GM19035 (cell line): ENCODE measurements at regions not wholly inside any gene's neighbourhood (a gene's known extent, or its start where the extent isn't known, plus 50 kb on each side); places are given as distances from the start of the nearest gene placed in this dataset.

Experiments
- ATAC-seq: cut with Tn5 transposase; IDR thresholded peaks from one replicate; pipeline ENCODE4 v1.9.1; 2021; ENCODE audit not compliant: unreplicated experiment

DNA sequence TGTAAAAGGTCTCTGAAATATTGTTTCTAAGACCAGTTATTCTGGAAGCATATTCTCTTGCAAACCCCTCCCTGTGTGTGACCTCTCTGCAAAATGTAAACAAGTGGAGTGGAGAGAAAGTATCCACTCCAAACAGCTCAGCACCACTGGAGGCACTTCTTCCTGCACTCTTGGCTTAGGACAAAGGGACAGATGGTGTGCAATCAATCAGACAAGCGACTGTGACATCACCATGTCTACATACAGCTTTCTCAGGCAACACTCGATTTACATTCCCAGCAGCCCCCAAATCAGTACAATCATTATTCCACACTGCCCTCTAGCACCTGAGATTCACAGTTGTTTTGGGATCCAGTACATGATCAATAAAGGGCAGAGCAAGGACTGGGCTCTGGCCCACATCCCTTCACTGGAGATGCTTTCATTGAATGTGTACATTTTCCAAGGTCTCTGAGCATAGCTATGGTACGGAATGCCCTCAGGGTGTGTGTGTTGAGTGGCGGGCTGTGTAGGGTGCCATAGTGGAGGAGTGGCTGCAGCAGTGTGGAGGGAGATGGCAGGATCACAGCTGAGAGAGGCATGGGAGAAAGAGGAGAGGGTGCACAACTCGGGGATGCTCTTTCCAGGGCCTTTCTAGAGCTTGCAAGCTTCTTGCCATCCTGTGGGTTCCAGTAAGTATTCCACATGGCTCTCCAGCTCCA, 311.8 kb upstream of the ST6GAL2 start:
- ATAC-seq, result no peak

DNA sequence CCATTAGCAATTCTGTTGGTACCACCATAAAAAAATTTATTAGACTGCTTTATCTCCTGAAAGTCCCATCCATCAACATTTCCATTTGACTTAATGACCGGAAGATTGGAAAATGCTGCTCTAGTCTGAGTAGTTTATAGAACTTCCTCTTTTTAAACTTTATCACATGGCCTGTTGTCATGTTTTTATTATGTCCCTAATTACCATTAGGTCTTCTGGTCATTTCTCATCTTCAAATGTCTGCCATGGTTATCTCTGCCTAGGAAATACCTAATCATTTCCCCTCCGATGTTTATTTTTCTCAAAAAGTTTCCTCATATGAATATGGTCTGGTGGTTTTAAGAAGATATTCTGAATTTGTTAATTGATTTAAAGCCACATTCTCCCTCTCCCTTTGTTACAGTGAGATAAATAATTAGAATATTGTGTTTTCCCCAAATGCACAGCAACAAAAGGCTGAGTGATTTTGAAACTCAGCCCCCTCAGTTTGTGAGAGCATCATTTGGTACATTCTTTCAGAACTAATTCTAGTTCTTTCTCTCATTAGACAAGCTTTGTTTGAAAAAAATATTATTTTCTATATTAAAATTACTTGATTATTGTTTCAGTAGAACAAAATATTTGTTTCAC, 317.1 kb upstream of the ST6GAL2 start:
- ATAC-seq, result no peak

DNA sequence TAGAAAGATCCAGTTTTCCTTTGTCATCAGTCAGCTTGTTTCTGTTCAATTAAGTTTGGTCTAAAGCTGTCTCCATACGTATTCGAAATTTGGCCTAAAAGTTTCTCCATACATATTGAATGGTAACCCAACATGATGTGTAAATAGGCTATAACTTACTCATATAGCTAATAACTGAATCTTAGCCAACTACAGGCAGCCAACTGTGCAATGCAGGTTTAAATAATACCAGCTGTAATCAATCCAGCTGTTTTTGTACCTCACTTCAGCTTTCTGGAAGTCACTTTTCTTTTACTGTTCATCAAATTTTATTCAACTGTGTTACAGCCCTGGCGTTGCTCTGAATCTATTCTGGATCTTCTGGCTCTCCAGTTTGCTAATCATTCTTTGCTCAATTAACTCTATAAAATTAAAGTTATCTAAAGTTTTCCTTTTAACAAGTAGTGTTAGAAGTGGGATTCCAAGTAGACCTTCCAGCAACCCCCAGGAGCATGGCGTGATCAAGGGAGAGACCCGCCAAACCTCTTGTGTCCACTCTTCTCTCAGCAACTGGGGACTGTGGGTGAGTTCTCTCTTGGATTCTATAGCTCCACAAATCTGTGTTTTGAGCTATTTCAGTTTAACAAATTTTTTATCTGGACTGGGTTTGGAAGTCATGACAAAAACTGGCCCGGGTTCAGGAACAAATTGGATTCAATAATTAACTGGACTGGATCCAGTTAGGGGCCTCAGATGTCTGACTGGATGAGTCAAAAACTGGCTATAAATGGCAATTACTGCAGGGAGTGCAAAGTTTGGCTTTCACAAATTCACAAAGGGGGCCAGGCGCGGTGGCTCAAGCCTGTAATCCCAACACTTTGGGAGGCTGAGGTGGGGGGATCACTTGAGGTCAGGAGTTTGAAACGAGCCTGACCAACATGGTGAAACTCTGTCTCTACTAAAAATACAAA, 329.7 kb upstream of the ST6GAL2 start:
- no peak for ATAC-seq

DNA sequence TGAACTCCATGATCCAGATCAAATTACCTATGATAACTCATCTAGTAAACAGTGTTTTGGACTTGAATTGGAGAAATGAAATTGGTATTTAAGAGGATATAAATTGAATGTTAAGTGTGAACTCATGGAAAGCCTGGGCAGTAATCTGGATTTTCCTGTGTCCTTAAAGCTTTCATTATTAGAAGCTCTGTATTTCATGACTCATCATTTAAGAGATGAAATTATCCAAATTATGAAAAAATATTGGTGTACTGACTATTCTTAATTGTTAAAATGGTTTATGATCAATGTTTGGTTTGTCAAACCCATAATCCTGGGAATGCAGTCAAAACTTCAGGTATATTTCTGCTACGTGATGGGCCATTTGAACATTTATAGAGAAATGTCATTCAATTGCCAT, 332.2 kb upstream of the ST6GAL2 start:
- ATAC-seq, result no peak

DNA sequence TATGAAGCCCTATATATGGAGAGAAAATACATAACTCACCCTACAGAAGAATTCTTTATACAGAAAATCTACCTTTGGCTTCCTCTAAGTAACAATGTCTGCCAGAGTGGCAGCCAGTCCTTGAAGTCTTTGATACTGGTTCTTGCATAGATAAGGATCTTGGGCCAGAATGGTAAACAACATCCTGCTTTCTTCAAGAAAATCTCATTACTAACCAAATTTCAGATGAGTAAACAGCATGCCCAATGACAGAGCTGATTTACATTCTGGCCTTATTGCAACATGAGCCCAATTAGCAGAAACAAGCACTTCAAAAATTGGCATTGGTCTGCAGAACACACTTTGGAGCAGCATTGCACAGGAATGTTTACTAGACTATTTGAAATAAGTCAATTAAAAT, 336.5 kb upstream of the ST6GAL2 start:
- ATAC-seq, result no peak

DNA sequence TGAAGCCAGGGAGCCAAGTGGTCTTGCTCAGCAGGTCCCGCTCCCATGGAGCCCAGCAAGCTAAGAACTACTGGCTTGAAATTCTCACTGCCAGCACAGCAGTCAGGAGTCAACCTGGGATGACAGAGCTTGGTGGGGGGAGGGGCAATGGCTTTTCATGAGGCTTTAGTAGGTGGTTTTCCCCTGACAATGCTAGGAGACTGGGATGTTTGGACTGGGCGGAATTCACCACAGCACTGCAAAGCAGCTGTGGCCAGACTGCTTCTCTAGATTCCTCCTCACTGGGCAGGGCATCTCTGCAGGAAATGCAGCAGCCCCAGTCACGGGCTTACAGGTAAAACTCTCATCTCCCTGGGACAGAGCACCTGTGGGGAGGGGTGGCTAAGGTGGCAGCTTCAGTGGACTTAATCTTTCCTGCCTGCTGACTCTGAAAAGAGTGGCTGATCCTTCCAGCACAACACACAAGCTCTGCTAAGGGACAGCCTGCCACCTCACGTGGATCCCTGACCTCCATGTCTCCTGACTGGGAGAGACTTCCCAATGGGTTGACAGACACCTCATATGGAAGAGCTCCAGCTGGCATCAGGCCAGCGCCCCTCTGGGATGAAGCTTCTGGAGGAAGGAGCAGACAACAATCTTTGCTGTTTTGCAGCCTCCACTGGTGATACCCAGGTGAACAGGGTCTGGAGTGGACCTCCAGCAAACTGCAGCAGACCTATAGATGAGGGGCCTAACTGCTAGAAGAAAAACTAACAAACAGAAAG, 349.7 kb upstream of the ST6GAL2 start:
- ATAC-seq, result no peak

DNA sequence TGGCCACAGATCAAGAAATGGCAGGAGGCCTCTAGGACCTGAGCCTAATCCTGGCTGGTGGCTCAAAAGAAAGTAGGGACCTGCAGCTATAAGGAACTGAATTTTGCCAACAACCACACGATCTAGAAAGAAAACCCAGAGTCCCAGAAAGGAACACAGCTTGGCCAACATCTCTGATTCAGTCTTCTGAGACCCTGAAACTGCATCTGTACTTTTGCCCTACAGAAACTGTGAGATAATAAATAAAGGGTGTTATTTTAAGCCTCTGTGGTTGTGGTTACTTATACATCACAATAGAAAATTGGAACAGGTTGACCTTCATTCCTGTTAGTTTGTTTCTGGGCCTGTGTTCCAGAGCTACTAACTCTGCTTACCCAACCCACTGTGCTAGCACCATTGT, 356.8 kb upstream of the ST6GAL2 start:
- ATAC-seq, result peak; percentile 52

DNA sequence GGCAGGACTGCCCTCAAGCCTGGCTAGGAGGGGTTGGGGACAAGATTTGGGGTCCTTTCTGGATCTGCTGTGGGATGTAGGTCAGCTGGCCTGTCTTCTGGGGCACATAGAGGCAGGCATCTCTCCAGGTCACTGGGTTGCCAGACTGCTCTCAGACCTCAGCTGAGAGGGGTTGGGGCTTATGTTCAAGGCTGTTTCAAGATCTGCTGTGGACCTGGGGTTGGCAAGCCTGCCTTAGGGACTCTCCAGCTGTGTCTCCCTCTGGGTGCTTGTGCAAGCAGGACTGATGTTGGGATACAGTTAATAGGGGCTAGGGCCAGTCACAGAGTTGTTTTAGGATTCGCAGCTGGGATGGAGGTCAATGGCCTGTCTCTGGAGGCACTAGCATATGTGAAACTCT, 363.0 kb upstream of the ST6GAL2 start:
- ATAC-seq, result no peak

DNA sequence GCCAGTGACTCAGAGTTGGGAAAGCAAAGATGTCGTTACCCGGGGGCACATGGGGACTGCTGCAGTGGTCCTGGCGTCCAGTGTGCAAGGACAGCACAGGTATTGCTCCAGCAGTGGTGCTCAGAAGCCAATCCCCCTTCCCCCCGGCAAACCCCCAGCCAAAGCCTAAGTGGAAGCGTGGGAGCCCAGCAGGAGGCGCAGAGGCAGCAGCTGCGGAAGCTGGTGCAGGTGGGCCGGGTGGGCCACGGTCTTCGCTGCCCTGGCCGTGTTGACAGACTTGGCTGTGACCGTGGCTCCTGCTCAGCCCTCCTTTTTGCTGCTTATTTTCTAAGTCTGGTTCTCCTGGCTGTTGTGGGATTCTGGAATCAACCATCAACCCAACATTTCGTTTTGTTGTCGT, 369.8 kb upstream of the ST6GAL2 start:
- no peak for ATAC-seq

DNA sequence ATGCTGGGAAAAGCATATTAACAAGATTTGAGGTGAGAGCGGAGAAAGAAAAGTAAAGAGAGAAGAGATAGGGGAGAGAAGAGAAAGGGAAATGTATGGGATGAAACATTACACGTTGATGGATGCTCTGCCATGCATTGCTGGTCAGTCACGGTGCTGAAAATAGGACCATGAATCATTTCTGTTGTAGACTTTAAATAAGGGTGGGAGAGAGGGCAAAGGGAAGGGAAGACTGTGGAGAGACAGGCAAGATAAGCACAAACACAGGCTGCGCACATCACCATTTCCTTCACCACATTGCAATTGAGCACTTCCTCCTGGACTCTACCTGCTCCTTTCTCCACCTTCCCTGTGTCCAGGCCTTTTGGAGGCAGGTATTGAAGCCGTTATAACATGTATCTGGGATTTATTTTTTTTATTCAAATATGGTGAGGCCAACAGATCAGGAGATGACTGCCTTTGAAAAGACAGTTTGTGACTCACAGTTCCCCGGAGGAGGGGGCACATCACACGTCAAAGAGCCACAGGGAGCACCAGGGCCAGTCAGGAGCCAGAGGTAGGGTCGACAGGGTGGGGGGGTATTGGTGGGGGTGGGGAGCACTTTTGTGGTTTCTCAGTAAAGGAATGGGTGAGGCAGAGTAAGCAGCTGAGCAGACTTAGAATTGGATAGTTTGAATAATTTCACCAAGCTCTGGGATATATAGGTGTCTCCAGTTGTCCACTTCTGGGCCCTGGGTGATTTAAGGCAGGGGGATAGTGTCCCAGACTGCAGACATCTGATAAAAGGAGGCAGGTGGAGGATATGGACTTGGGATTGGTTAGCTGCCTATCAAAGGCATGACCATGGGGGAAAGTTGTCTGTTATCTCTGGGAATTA, 372.8 kb upstream of the ST6GAL2 start:
- ATAC-seq, result no peak

DNA sequence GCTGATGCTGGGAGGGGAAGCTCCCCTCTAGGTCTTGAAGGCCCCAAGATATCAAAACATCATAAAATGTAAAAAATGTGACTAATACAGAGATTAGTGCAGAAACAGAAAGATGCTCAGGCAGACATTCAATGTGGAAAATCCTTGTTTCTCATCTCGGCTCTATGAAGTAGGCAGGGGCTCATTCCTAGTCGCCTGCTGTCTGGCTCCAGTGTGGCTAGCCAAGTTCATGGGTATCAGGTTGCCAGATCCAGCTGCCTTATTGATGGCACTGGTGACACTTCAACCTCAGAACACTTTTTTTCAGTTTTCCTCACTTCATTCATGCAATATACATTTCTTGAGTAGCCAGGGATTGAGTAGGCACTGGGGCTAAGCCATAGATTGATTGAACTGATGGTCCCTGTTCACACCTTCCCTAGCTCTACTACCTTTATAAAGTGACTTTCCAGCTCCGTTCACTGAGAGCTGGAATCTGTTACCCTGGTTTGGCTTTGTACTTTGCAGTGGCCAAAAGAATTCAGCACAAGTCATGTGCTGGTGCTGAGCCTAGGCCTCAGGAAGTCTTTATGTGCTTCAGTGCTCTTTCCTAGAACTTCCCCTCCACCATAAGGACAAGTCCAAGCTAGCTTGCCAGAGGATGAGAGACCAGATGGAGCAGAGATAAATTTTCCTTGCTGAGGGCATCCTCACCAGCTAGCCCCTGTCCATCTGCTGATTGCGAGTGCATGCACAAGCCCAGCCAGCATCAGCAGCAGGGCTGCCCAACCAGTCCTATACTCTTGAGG, 373.6 kb upstream of the ST6GAL2 start:
- ATAC-seq, result no peak

DNA sequence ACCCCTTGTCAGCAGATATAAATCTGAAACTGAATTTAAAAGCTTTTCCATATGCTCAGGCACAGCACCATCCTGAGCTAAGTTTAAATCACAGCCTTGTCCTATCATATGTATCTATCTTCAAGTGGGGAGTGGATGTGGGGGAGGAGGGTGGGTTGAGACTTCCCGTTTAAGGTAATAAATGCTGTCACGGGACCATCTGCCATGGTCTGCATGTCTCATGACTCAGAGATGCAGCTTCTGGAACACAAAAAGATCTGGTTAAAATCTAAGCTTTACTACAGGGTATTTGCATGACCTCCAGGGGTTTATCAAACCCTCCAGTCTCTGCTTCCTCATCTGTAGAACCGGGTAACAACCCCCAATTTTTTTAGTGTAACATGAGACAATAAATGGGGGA, 377.7 kb upstream of the ST6GAL2 start:
- no peak for ATAC-seq

DNA sequence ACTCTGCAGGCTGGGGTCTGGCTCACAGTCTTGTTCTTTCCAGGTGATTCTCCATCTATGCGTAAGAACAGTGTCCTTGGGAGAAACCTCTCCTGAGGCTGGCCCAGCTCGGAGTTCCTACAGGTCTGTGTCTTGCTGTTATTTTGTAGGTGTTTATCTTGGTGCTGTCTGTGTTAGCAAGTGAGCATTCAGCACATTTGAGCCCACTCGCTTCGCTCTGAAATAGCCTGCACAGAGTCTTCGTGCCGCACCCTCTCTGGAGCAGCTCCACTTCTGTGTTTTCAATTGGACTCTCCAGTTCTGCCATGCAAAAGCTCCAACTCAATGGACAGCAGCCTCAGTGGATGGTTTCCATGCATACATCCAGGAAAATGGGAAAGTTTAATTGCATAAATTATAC, 378.2 kb upstream of the ST6GAL2 start:
- ATAC-seq, result no peak

DNA sequence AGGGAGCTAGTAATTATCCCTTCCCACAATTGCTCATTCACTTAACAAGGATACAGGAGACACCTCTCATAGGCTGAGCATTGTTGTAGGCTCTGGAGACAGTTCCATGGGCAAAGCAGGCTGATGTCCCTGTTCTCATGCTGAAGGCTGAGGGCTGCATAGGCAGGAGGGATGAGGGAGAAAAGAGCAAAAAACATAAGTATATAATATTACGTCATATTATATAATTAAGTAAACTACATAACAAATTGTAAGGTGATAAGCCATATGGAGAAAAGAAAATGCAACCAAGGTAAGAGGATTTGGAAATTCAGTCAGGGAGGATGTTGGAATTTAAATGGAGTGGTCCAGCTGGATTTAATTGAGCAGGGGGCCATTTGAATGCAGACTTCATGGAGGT, 380.6 kb upstream of the ST6GAL2 start:
- ATAC-seq, result no peak

DNA sequence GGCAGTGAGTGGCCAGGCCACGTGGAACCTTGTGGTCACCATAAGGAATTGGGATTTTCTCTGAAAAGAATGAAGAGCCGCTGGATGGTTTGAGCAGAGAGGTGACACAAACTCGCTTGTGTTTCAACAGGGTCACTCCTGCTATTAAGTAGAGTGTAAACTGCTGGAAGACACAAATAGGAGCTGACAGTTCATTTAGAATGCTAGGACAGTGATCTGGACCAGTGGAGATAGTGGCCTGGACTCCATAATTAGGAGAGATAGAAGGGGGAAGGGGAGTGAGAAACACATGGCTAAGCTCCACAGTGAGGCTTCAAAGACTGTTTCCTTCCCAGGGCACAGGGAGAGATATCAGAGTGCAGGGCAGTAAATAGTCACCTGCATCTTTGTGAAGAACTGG, 381.1 kb upstream of the ST6GAL2 start:
- no peak for ATAC-seq

DNA sequence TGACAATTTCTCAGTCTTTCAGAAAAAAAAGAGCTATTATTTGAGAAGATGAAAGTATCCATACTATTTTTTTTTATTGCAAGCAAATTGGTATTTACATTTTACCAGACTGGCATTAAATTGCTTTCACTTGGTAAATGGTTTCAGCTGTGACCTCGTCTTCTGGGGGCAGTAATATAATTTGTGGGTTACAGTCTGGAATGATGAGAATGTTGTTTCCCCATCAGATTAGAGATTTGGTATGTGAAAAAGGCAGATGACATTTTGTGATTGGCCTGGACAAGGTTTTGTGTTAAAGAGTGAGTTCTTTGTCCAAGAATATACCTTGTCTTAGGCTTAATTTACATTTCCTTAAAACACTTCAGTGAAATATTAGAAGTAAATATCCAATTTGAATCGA, 390.1 kb upstream of the ST6GAL2 start:
- ATAC-seq, result no peak

DNA sequence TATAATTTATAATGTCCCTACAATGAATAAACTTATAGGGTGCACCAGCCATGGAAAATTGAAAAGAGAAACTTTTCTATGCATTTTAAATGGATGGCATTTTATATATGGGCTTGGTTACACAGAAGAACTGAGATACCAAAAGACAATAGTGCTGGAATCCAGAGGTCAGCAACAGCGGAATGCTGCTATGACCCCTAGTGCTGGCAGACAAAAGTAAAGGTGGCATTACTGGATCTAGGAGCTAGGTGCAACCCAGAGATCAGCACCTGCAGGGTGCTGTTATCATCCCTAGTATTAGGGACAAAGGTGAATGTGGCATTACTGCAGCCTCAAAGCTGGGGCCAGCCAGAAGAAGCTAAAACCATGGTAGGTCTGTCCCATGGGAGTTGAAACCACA, 392.7 kb upstream of the ST6GAL2 start:
- ATAC-seq, result no peak

DNA sequence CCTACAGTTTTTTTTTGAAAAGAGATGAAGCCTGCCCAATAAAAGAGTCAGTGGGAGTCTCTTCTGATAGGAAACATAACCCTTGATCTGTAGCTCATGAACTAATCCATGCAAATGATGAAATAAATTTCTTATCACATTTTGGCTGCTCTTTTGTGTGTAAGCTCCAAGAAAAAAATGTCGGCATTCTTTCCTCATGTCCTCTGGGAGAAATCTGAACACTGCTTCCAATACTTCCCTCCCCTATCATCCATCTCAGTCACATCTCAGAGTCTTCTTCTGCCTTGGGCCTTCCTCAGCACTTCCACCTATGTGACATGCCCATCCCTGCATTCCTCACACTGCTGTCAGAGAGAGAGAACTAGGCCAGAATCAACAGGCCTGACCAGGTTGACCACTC, 395.7 kb upstream of the ST6GAL2 start:
- ATAC-seq, result no peak

DNA sequence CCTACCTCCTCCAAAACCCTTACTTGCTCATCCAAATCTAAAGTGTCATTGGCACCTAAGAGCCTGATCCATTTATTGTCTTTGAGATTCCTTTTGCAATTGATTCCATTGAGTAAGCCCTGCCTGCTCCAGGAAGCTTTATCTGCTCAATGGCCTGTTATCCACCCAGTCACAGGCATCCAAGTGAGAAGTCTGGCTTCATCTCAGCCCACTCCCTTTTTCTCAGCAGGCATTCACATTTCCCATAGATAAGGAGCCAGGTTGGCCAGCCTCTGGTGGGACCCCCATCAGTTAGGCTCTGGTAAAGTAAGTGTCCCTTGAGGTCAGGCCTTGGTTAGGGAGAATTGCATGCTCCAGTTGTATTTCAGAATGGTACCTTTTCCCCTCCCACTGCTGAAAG, 396.2 kb upstream of the ST6GAL2 start:
- no peak for ATAC-seq
